Keratinocyte (primary cell): ENCODE measurements at regions not wholly inside any gene's neighbourhood (a gene's known extent, or its start where the extent isn't known, plus 50 kb on each side); places are given as distances from the start of the nearest gene placed in this dataset.

Experiments used
- DNase-seq: peaks from one replicate; pipeline ENCODE4 v3.0.0-alpha.2; 2011; ENCODE audit warnings: low read depth, missing footprints, low spot score
- FAIRE-seq: peaks from 2 replicates; lab custom pipeline; 2011; peaks lifted over from hg19 to GRCh38; lab: Jason Lieb, UNC
- H2AFZ ChIP-seq: 2 replicates; pipeline ENCODE4 v1.6.0; 2012; ENCODE audit warnings: low read length, control low read depth, inconsistent platforms; ENCODE audit not compliant: control insufficient read depth
- H3K27ac ChIP-seq: 2 replicates; pipeline ENCODE4 v1.5.1; 2011; ENCODE audit warnings: low read length; ENCODE audit not compliant: control insufficient read depth, insufficient read depth
- H3K27me3 ChIP-seq: 3 replicates; pipeline ENCODE4 v1.6.0; 2011; ENCODE audit warnings: low read length; ENCODE audit not compliant: control insufficient read depth, insufficient read depth; ENCODE audit errors: extremely low read depth
- H3K36me3 ChIP-seq, 2 experiments: 2 replicates in 1 of 2; 3 replicates in 1 of 2; pipeline ENCODE4 v1.5.1; 2011; ENCODE audit warnings: low read length in 2 of 2, mild to moderate bottlenecking in 1 of 2; ENCODE audit not compliant: control insufficient read depth in 2 of 2, insufficient read depth in 2 of 2; ENCODE audit errors: extremely low read depth in 1 of 2
- H3K4me1 ChIP-seq: 3 replicates; pipeline ENCODE4 v1.5.1; 2011; ENCODE audit warnings: low read length; ENCODE audit not compliant: control insufficient read depth, insufficient read depth; ENCODE audit errors: extremely low read depth
- H3K4me2 ChIP-seq: 3 replicates; pipeline ENCODE4 v1.6.0; 2011; ENCODE audit warnings: low read depth, low read length; ENCODE audit not compliant: control insufficient read depth, insufficient read depth; ENCODE audit errors: extremely low read depth
- H3K4me3 ChIP-seq, 3 experiments: fragments of 200-600 bp in 1 of 3; sonication (generic) in 1 of 3; 2 replicates in 2 of 3; 3 replicates in 1 of 3; pipeline ENCODE4 v1.5.1; 2011 to 2016; ENCODE audit warnings: low read length in 3 of 3, mild to moderate bottlenecking in 3 of 3, control low read depth in 2 of 3, inconsistent platforms in 1 of 3, low read depth in 1 of 3, mixed read lengths in 1 of 3, mixed run types in 1 of 3, moderate library complexity in 1 of 3; ENCODE audit not compliant: control insufficient read depth in 2 of 3, insufficient read depth in 2 of 3; ENCODE audit errors: extremely low read depth in 1 of 3
- H3K79me2 ChIP-seq: 2 replicates; pipeline ENCODE4 v1.6.0; 2012; ENCODE audit warnings: low read length; ENCODE audit not compliant: control insufficient read depth, insufficient read depth
- H3K9ac ChIP-seq: 3 replicates; pipeline ENCODE4 v1.6.0; 2011; ENCODE audit warnings: low read length; ENCODE audit not compliant: control insufficient read depth, insufficient read depth; ENCODE audit errors: extremely low read depth
- H3K9me1 ChIP-seq: 3 replicates; pipeline ENCODE4 v1.6.0; 2011; ENCODE audit warnings: low read length; ENCODE audit not compliant: control insufficient read depth, insufficient read depth; ENCODE audit errors: extremely low read depth
- H3K9me3 ChIP-seq: 2 replicates; pipeline ENCODE4 v1.5.1; 2012; ENCODE audit warnings: low read depth, low read length; ENCODE audit not compliant: control insufficient read depth
- H4K20me1 ChIP-seq: 3 replicates; pipeline ENCODE4 v1.6.0; 2011; ENCODE audit warnings: low read length; ENCODE audit not compliant: control insufficient read depth, insufficient read depth; ENCODE audit errors: extremely low read depth
- CTCF ChIP-seq, 3 experiments: IDR thresholded peaks in 1 of 3; conservative IDR thresholded peaks in 1 of 3; optimal IDR thresholded peaks in 1 of 3; 2 replicates in 2 of 3; 3 replicates in 1 of 3; pipeline versions ENCODE3 to v1.5.1; 2011; ENCODE audit warnings: low read length in 3 of 3, mild to moderate bottlenecking in 3 of 3, moderate library complexity in 2 of 3, control low read depth in 1 of 3, inconsistent platforms in 1 of 3; ENCODE audit not compliant: insufficient read depth in 2 of 3; ENCODE audit errors: extremely low read depth in 1 of 3
- EZH2 ChIP-seq: IDR thresholded peaks from one replicate; pipeline ENCODE4 v1.6.1; 2012; ENCODE audit warnings: inconsistent platforms, mild to moderate bottlenecking, low read length, moderate library complexity
- dilution Hi-C: fragments of 300-500 bp; cut with MboI; formaldehyde crosslinking; loops from one replicate; pipeline ENCODE4 v1.7.0; 2020; ENCODE audit warnings: low sequenced_read_pairs; ENCODE audit not compliant: extremely low pct_ligation_motif_present

GRCh38 chr21:35529171-35529863, 480.2 kb upstream of the RUNX1 start:
- Histone ChIP-seq H3K36me3 (no peaks in the 10 kb centered on the region), H3K4me1 (peaks cover 3% of the 10 kb centered on the region), H4K20me1 (no peaks in the 10 kb centered on the region), H3K9me1 (no peaks in the 10 kb centered on the region), H3K4me3 (peak overlapping the region in 2 of 3 experiments; percentile 32 to 48), H3K9ac (no peak overlapping the region), H3K27ac (no peak overlapping the region), H3K9me3 (no peaks in the 10 kb centered on the region), H3K79me2 (no peaks in the 10 kb centered on the region), H2AFZ (peak overlapping the region; percentile 69), H3K27me3 (no peaks in the 10 kb centered on the region), H3K4me2 (peak overlapping the region; percentile 73)
- FAIRE-seq = no peak
- dilution Hi-C loops = no loop called here
- DNase-seq = no peak
- TF ChIP-seq EZH2 (no peak), CTCF (optimal IDR thresholded peaks at IDR 0.05 in 1 of 3, IDR thresholded peaks at IDR 0.05 in 1 of 3, conservative IDR thresholded peaks at IDR 0.05 in 1 of 3; ENCODE audit: extremely low read depth in 1 of 3, insufficient read depth in 2 of 3, low read length in 3 of 3) (no peak)

- H3K9ac ChIP-seq = no peak overlapping the region
- dilution Hi-C loops = no loop called here
- no peak for TF ChIP-seq CTCF (optimal IDR thresholded peaks at IDR 0.05 in 1 of 3, IDR thresholded peaks at IDR 0.05 in 1 of 3, conservative IDR thresholded peaks at IDR 0.05 in 1 of 3; ENCODE audit: extremely low read depth in 1 of 3, insufficient read depth in 2 of 3, low read length in 3 of 3)
- TF ChIP-seq EZH2 = no peak
- no peak overlapping the region for H3K4me3 ChIP-seq
- peak overlapping the region; percentile 73 for H3K4me2 ChIP-seq
- no peaks in the 10 kb centered on the region for H3K9me1 ChIP-seq
- no peaks in the 10 kb centered on the region for H3K79me2 ChIP-seq
- H4K20me1 ChIP-seq = no peaks in the 10 kb centered on the region
- no peaks in the 10 kb centered on the region for H3K36me3 ChIP-seq
- H3K27ac ChIP-seq = no peak overlapping the region
- DNase-seq (no peak), FAIRE-seq (no peak)
- H3K4me1 ChIP-seq = peaks cover 3% of the 10 kb centered on the region
- no peaks in the 10 kb centered on the region for H3K27me3 ChIP-seq
- no peak overlapping the region for H2AFZ ChIP-seq
- H3K9me3 ChIP-seq = no peaks in the 10 kb centered on the region
Observed at GRCh38 chr21:35528116-35529042, 479.3 kb upstream of the RUNX1 start.
